ENCODE measurements at regions not wholly inside any gene's neighbourhood (a gene's known extent, or its start where the extent isn't known, plus 50 kb on each side); places are given as distances from the start of the nearest gene placed in this dataset.
A peak's percentile ranks its signal among the peaks of the same experiment; 100 is the strongest.
"Not testable (repeated sequence)": the region's sequence is repeated elsewhere in the genome, so short reads cannot be mapped to it uniquely, and the experiment has no call there.

GRCh38 chr2:138066139-138066806 lies 102.0 kb downstream of the HNMT start:
- DNase-seq, result no peak

- no peak for DNase-seq
Observed at GRCh38 chr2:138066841-138067240, 102.6 kb downstream of the HNMT start.

- DNase-seq, result not testable (repeated sequence)
Observed at GRCh38 chr2:138068669-138069068, 104.4 kb downstream of the HNMT start.

- not testable (repeated sequence) for DNase-seq
Observed at GRCh38 chr2:138071042-138071719, 106.9 kb downstream of the HNMT start.

- no peak for DNase-seq
Observed at GRCh38 chr2:138071720-138072719, 107.7 kb downstream of the HNMT start.

GRCh38 chr2:138078153-138078552 lies 113.9 kb downstream of the HNMT start:
- DNase-seq, result no peak

GRCh38 chr2:138079976-138080375 lies 115.7 kb downstream of the HNMT start:
- no peak for DNase-seq

GRCh38 chr2:138081225-138082073 lies 117.2 kb downstream of the HNMT start:
- DNase-seq, result no peak

- DNase-seq, result no peak
Observed at GRCh38 chr2:138084206-138084605, 119.9 kb downstream of the HNMT start.

GRCh38 chr2:138085441-138085840 lies 121.2 kb downstream of the HNMT start:
- not testable (repeated sequence) for DNase-seq

- DNase-seq, result peak; percentile 75 to 78
Observed at GRCh38 chr2:138086576-138086975, 122.3 kb downstream of the HNMT start.

- DNase-seq, result peak in 1 of 2 donors; percentile 20
Observed at GRCh38 chr2:138087751-138088593, 123.7 kb downstream of the HNMT start.

- DNase-seq, result peak in 1 of 2 donors; percentile 19
Observed at GRCh38 chr2:138090330-138090729, 126.1 kb downstream of the HNMT start.

- no peak for DNase-seq
Observed at GRCh38 chr2:138093455-138093854, 129.2 kb downstream of the HNMT start.

- no peak for DNase-seq
Observed at GRCh38 chr2:138094031-138094430, 129.8 kb downstream of the HNMT start.

- DNase-seq, result no peak
Observed at GRCh38 chr2:138095336-138095735, 131.1 kb downstream of the HNMT start.

GRCh38 chr2:138099288-138099687 lies 135.0 kb downstream of the HNMT start:
- not testable (repeated sequence) for DNase-seq

- no peak for DNase-seq
Observed at GRCh38 chr2:138101718-138102117, 137.4 kb downstream of the HNMT start.

- no peak for DNase-seq
Observed at GRCh38 chr2:138102664-138103063, 138.4 kb downstream of the HNMT start.

GRCh38 chr2:138103156-138103555 lies 138.9 kb downstream of the HNMT start:
- DNase-seq, result no peak
